Neural progenitor cell (in vitro differentiated cells): ENCODE measurements at regions not wholly inside any gene's neighbourhood (a gene's known extent, or its start where the extent isn't known, plus 50 kb on each side); places are given as distances from the start of the nearest gene placed in this dataset.
"Not testable (repeated sequence)": the region's sequence is repeated elsewhere in the genome, so short reads cannot be mapped to it uniquely, and the experiment has no call there.

Source experiments
- EZH2phosphoT487 ChIP-seq: fragments of 200-600 bp; sonication (generic); IDR thresholded peaks from 2 replicates; pipeline ENCODE4 v1.6.1; 2017; ENCODE audit warnings: antibody characterized with exemption
- TF ChIP-seq, protein P1 (sequence below): fragments of 200-600 bp; sonication (generic); IDR thresholded peaks from 2 replicates; pipeline ENCODE4 v1.5.1; 2017; ENCODE audit warnings: antibody characterized with exemption, mild to moderate bottlenecking

DNA sequence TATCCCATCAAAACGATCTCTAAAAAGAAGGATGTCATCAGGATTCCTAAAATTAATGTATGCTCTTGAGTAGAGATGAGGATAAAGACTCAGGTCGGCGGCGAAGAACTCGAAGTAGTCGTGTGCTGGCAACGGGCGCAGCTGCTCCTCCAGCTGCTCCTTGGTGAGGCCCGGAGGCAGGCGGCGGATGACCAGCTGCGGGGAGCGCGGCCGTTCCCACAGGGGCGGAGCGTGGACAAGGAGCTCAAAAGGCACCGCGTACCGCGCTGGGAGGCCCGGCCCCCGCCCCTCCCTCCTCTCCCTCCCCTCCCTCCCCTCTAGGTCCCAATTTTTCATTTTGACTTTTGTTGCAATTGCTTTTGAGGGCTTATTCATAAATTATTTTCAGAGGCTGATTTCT, 90.7 kb downstream of the LGALS9B start:
- TF ChIP-seq, protein P1, sequence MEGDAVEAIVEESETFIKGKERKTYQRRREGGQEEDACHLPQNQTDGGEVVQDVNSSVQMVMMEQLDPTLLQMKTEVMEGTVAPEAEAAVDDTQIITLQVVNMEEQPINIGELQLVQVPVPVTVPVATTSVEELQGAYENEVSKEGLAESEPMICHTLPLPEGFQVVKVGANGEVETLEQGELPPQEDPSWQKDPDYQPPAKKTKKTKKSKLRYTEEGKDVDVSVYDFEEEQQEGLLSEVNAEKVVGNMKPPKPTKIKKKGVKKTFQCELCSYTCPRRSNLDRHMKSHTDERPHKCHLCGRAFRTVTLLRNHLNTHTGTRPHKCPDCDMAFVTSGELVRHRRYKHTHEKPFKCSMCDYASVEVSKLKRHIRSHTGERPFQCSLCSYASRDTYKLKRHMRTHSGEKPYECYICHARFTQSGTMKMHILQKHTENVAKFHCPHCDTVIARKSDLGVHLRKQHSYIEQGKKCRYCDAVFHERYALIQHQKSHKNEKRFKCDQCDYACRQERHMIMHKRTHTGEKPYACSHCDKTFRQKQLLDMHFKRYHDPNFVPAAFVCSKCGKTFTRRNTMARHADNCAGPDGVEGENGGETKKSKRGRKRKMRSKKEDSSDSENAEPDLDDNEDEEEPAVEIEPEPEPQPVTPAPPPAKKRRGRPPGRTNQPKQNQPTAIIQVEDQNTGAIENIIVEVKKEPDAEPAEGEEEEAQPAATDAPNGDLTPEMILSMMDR, result not testable (repeated sequence)
- TF ChIP-seq EZH2phosphoT487, result not testable (repeated sequence)
